HEK293 (cell line): ENCODE measurements at regions not wholly inside any gene's neighbourhood (a gene's known extent, or its start where the extent isn't known, plus 50 kb on each side); places are given as distances from the start of the nearest gene placed in this dataset.
"Not testable (repeated sequence)": the region's sequence is repeated elsewhere in the genome, so short reads cannot be mapped to it uniquely, and the experiment has no call there.

Experiments used
- CTCF ChIP-seq: fragments of 450-650 bp; formaldehyde crosslinking; IDR thresholded peaks from 2 replicates; pipeline ENCODE4 v1.5.1; 2016; ENCODE audit warnings: missing biosample characterization, missing genetic modification characterization
- REPIN1 ChIP-seq: fragments of 450-650 bp; formaldehyde crosslinking; IDR thresholded peaks from 2 replicates; pipeline ENCODE4 v1.5.1; 2017; ENCODE audit warnings: missing biosample characterization, missing genetic modification characterization, low read depth
- REST ChIP-seq: fragments of 450-650 bp; formaldehyde crosslinking; IDR thresholded peaks from 2 replicates; pipeline ENCODE4 v1.5.1; 2016; ENCODE audit warnings: missing biosample characterization, missing genetic modification characterization
- WT1 ChIP-seq: fragments of 450-650 bp; formaldehyde crosslinking; IDR thresholded peaks from 2 replicates; pipeline ENCODE4 v1.5.1; 2016; ENCODE audit warnings: missing biosample characterization, missing genetic modification characterization
- ZBTB17 ChIP-seq: fragments of 450-650 bp; formaldehyde crosslinking; IDR thresholded peaks from 2 replicates; pipeline ENCODE4 v1.5.1; 2016; ENCODE audit warnings: missing biosample characterization, missing genetic modification characterization

- TF ChIP-seq REST (tag by site-specific recombination); WT1; CTCF (tag by site-specific recombination); REPIN1; ZBTB17 (tag by site-specific recombination): not testable (repeated sequence)
Measured at GRCh38 chr3:143180860-143181259, 61.3 kb downstream of the CHST2 start.
